Activated naive CD8-positive, alpha-beta T cell treated with anti-CD3 and anti-CD28 coated beads, Interleukin-2, amount 10 ng/mL, durations not matched to agents 7 days and 5 days (primary cell): ENCODE measurements at regions not wholly inside any gene's neighbourhood (a gene's known extent, or its start where the extent isn't known, plus 50 kb on each side); places are given as distances from the start of the nearest gene placed in this dataset.

Experiments used
- ATAC-seq: fragments of 150-1000 bp; cut with Tn5 transposase; one replicate; pipeline ENCODE4 v1.10.0; 2021; ENCODE audit warnings: low read depth, moderate library complexity
- POLR2A ChIA-PET: fragments of 350-600 bp; sonication (Branson Sonifier 250); formaldehyde crosslinking; loops from one replicate; lab custom pipeline; 2021; ENCODE audit warnings: antibody characterized with exemption; lab: Charles Lee
- DNase-seq: peaks from one replicate; pipeline ENCODE4 v3.0.0; 2021
- H3K27ac Mint-ChIP-seq: one replicate; pipeline ENCODE4 v1.8.0; 2022; ENCODE audit warnings: mild to moderate bottlenecking, mixed read lengths
- H3K27me3 Mint-ChIP-seq: one replicate; pipeline ENCODE4 v1.8.0; 2022; ENCODE audit warnings: mild to moderate bottlenecking, moderate library complexity, mixed read lengths
- H3K36me3 Mint-ChIP-seq: one replicate; pipeline ENCODE4 v1.8.0; 2021; ENCODE audit warnings: mild to moderate bottlenecking, mixed read lengths
- H3K4me1 Mint-ChIP-seq: one replicate; pipeline ENCODE4 v1.8.0; 2021; ENCODE audit warnings: mixed read lengths
- H3K4me3 Mint-ChIP-seq: one replicate; pipeline ENCODE4 v1.8.0; 2022; ENCODE audit warnings: mild to moderate bottlenecking, moderate library complexity, mixed read lengths
- H3K9me3 Mint-ChIP-seq: one replicate; pipeline ENCODE4 v1.8.0; 2021; ENCODE audit warnings: mixed read lengths

GRCh38 chr1:193677874-193678273 lies 491.5 kb upstream of the B3GALT2 start:
- DNase-seq (no peak), ATAC-seq (no peak)
- Mint-ChIP-seq H3K4me1 (no peaks in the 10 kb centered on the region), H3K36me3 (no peaks in the 10 kb centered on the region), H3K27me3 (no peaks in the 10 kb centered on the region), H3K27ac (no peak overlapping the region), H3K4me3 (no peak overlapping the region), H3K9me3 (peaks cover 2% of the 10 kb centered on the region)
- POLR2A ChIA-PET = no interaction called here

GRCh38 chr1:193676996-193677549 lies 490.7 kb upstream of the B3GALT2 start:
- H3K9me3 Mint-ChIP-seq = peaks cover 2% of the 10 kb centered on the region
- no peaks in the 10 kb centered on the region for H3K36me3 Mint-ChIP-seq
- POLR2A ChIA-PET = no interaction called here

GRCh38 chr1:193674292-193674944 lies 488.0 kb upstream of the B3GALT2 start:
- ATAC-seq = no peak
- DNase-seq = no peak
- POLR2A ChIA-PET = no interaction called here
- Mint-ChIP-seq H3K36me3 (no peaks in the 10 kb centered on the region), H3K9me3 (peaks cover 4% of the 10 kb centered on the region), H3K4me3 (no peak overlapping the region), H3K27me3 (no peaks in the 10 kb centered on the region), H3K4me1 (no peaks in the 10 kb centered on the region), H3K27ac (no peak overlapping the region)

More at GRCh38 chr1:193676996-193677549, 490.7 kb upstream of the B3GALT2 start:
- H3K4me1 Mint-ChIP-seq = no peaks in the 10 kb centered on the region
- H3K27ac Mint-ChIP-seq = no peak overlapping the region
- no peak overlapping the region for H3K4me3 Mint-ChIP-seq
- ATAC-seq (no peak), DNase-seq (no peak)
- H3K27me3 Mint-ChIP-seq = no peaks in the 10 kb centered on the region

GRCh38 chr1:193666485-193667083 lies 480.2 kb upstream of the B3GALT2 start:
- H3K36me3 Mint-ChIP-seq = peaks cover 2% of the 10 kb centered on the region
- no peak overlapping the region for H3K4me3 Mint-ChIP-seq
- H3K9me3 Mint-ChIP-seq = peaks cover 3% of the 10 kb centered on the region
- H3K27ac Mint-ChIP-seq = no peak overlapping the region
- POLR2A ChIA-PET = no interaction called here
- H3K27me3 Mint-ChIP-seq = no peaks in the 10 kb centered on the region
- no peaks in the 10 kb centered on the region for H3K4me1 Mint-ChIP-seq
- DNase-seq (no peak), ATAC-seq (no peak)

GRCh38 chr1:193663965-193664364 lies 477.6 kb upstream of the B3GALT2 start:
- Mint-ChIP-seq H3K36me3 (peaks cover 2% of the 10 kb centered on the region), H3K4me3 (no peak overlapping the region), H3K27me3 (no peaks in the 10 kb centered on the region), H3K9me3 (peaks cover 2% of the 10 kb centered on the region), H3K27ac (peak overlapping the region; percentile 4), H3K4me1 (no peaks in the 10 kb centered on the region)
- ATAC-seq (no peak), DNase-seq (no peak)
- POLR2A ChIA-PET = no interaction called here

- POLR2A ChIA-PET = no interaction called here
- Mint-ChIP-seq H3K4me1 (no peaks in the 10 kb centered on the region), H3K4me3 (no peak overlapping the region), H3K9me3 (peaks cover 2% of the 10 kb centered on the region), H3K27ac (no peak overlapping the region), H3K27me3 (no peaks in the 10 kb centered on the region), H3K36me3 (peaks cover 2% of the 10 kb centered on the region)
- ATAC-seq = no peak
- no peak for DNase-seq
Observed at GRCh38 chr1:193662030-193662429, 475.6 kb upstream of the B3GALT2 start.

GRCh38 chr1:193661385-193661784 lies 475.0 kb upstream of the B3GALT2 start:
- ATAC-seq (no peak), DNase-seq (no peak)
- Mint-ChIP-seq H3K27me3 (no peaks in the 10 kb centered on the region), H3K9me3 (peaks cover 2% of the 10 kb centered on the region), H3K4me3 (no peak overlapping the region), H3K36me3 (peaks cover 2% of the 10 kb centered on the region), H3K27ac (no peak overlapping the region), H3K4me1 (no peaks in the 10 kb centered on the region)
- POLR2A ChIA-PET = no interaction called here

GRCh38 chr1:193660428-193660827 lies 474.0 kb upstream of the B3GALT2 start:
- DNase-seq (no peak), ATAC-seq (no peak)
- H3K4me1 Mint-ChIP-seq = peaks cover 3% of the 10 kb centered on the region
- no peaks in the 10 kb centered on the region for H3K27me3 Mint-ChIP-seq
- H3K9me3 Mint-ChIP-seq = peaks cover 2% of the 10 kb centered on the region
- H3K27ac Mint-ChIP-seq = no peak overlapping the region
- no peak overlapping the region for H3K4me3 Mint-ChIP-seq
- H3K36me3 Mint-ChIP-seq = no peaks in the 10 kb centered on the region
- POLR2A ChIA-PET = no interaction called here

- peaks cover 9% of the 10 kb centered on the region for H3K36me3 Mint-ChIP-seq
- peaks cover 3% of the 10 kb centered on the region for H3K4me1 Mint-ChIP-seq
- H3K9me3 Mint-ChIP-seq = peaks cover 13% of the 10 kb centered on the region
- ATAC-seq (no peak), DNase-seq (no peak)
- POLR2A ChIA-PET = no interaction called here
- no peak overlapping the region for H3K4me3 Mint-ChIP-seq
- no peaks in the 10 kb centered on the region for H3K27me3 Mint-ChIP-seq
- no peak overlapping the region for H3K27ac Mint-ChIP-seq
Observed at GRCh38 chr1:193658691-193659090, 472.3 kb upstream of the B3GALT2 start.

- H3K4me1 Mint-ChIP-seq = peaks cover 3% of the 10 kb centered on the region
Observed at GRCh38 chr1:193658081-193658480, 471.7 kb upstream of the B3GALT2 start.

GRCh38 chr1:193657552-193657951 lies 471.1 kb upstream of the B3GALT2 start:
- POLR2A ChIA-PET = no interaction called here
- DNase-seq (no peak), ATAC-seq (no peak)
- Mint-ChIP-seq H3K27me3 (no peaks in the 10 kb centered on the region), H3K4me1 (peaks cover 3% of the 10 kb centered on the region), H3K27ac (no peak overlapping the region), H3K36me3 (peaks cover 11% of the 10 kb centered on the region), H3K9me3 (peaks cover 13% of the 10 kb centered on the region), H3K4me3 (no peak overlapping the region)

More at GRCh38 chr1:193658081-193658480, 471.7 kb upstream of the B3GALT2 start:
- POLR2A ChIA-PET = no interaction called here
- H3K27ac Mint-ChIP-seq = no peak overlapping the region
- DNase-seq = no peak
- H3K36me3 Mint-ChIP-seq = peaks cover 11% of the 10 kb centered on the region
- no peak overlapping the region for H3K4me3 Mint-ChIP-seq
- H3K27me3 Mint-ChIP-seq = no peaks in the 10 kb centered on the region
- peaks cover 13% of the 10 kb centered on the region for H3K9me3 Mint-ChIP-seq
- no peak for ATAC-seq

- Mint-ChIP-seq H3K4me3 (no peak overlapping the region), H3K36me3 (peaks cover 11% of the 10 kb centered on the region), H3K27me3 (no peaks in the 10 kb centered on the region), H3K9me3 (peaks cover 13% of the 10 kb centered on the region), H3K27ac (no peak overlapping the region), H3K4me1 (peaks cover 3% of the 10 kb centered on the region)
- DNase-seq = no peak
- no peak for ATAC-seq
- POLR2A ChIA-PET = no interaction called here
Observed at GRCh38 chr1:193656841-193657240, 470.4 kb upstream of the B3GALT2 start.

GRCh38 chr1:193654951-193655735 lies 468.7 kb upstream of the B3GALT2 start:
- no peak for DNase-seq
- no peaks in the 10 kb centered on the region for H3K27me3 Mint-ChIP-seq
- no peak for ATAC-seq
- peaks cover 16% of the 10 kb centered on the region for H3K9me3 Mint-ChIP-seq
- H3K4me1 Mint-ChIP-seq = peaks cover 3% of the 10 kb centered on the region
- no peak overlapping the region for H3K4me3 Mint-ChIP-seq
- H3K36me3 Mint-ChIP-seq = peaks cover 13% of the 10 kb centered on the region
- POLR2A ChIA-PET = no interaction called here
- no peak overlapping the region for H3K27ac Mint-ChIP-seq
